Thoracic aorta (tissue), 2 donors: ENCODE measurements at regions not wholly inside any gene's neighbourhood (a gene's known extent, or its start where the extent isn't known, plus 50 kb on each side); places are given as distances from the start of the nearest gene placed in this dataset.

Experiments
- ATAC-seq: fragments of 150-250 bp; one replicate; pipeline ENCODE4 v1.8.0; 2017; ENCODE audit warnings: low read depth; ENCODE audit not compliant: insufficient number of reproducible peaks, low FRiP score
- DNase-seq: peaks from one replicate; pipeline ENCODE4 v3.0.0-alpha.2; 2020; ENCODE audit warnings: low spot score
- H3K27ac ChIP-seq, 2 donors: fragments of 200-600 bp; sonication (generic); 1 replicate in 1 of 2; 2 replicates in 1 of 2; pipeline ENCODE4 v1.5.1; 2016; ENCODE audit warnings: mild to moderate bottlenecking in 2 of 2, moderate library complexity in 2 of 2
- H3K27me3 ChIP-seq: fragments of 200-600 bp; sonication (generic); replicated peaks from 2 replicates; pipeline ENCODE4 v1.6.0; 2016; ENCODE audit warnings: mild to moderate bottlenecking; ENCODE audit not compliant: insufficient read depth
- H3K36me3 ChIP-seq: fragments of 200-600 bp; sonication (generic); one replicate; pipeline ENCODE4 v1.5.1; 2016
- H3K4me1 ChIP-seq, 2 donors: fragments of 200-600 bp; sonication (generic); 1 replicate in 1 of 2; 2 replicates in 1 of 2; pipeline versions ENCODE4 v1.5.1 to v1.6.0; 2016; ENCODE audit warnings: low read depth in 2 of 2, mild to moderate bottlenecking in 1 of 2; ENCODE audit not compliant: control insufficient read depth in 1 of 2
- H3K4me3 ChIP-seq: fragments of 200-600 bp; sonication (generic); 2 replicates; pipeline ENCODE4 v1.5.1; 2016; ENCODE audit warnings: mild to moderate bottlenecking
- H3K9me3 ChIP-seq: fragments of 200-600 bp; sonication (generic); 2 replicates; pipeline ENCODE4 v1.5.1; 2016
- TF ChIP-seq, protein P1 (sequence below): fragments of 200-600 bp; sonication (generic); IDR thresholded peaks from one replicate; pipeline ENCODE4 v1.5.1; 2019; ENCODE audit warnings: antibody characterized with exemption

DNA sequence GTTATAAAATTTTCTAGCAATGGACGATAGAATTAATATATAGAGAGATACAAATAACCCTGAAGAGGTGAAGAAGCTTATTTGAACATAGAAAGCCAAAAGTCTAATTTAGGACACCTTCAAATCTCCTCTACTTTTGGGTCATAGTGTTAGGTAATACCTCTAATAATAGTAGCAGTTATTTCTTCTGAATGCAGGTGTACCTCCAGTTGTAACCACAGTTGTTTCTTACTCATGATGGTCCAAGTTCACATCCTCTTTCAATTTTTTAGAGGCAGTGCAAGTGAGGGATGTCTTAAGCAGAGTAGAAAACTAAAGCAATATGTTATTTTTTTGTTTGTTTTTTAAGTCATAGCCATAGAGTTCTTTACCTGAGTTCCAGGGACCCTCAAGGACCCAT lies 429.5 kb downstream of the CCDC85A start:
- Histone ChIP-seq H3K36me3 (no peaks in the 10 kb centered on the region), H3K4me3 (no peak overlapping the region), H3K27ac (no peak overlapping the region), H3K4me1 (no peaks in the 10 kb centered on the region), H3K9me3 (no peaks in the 10 kb centered on the region), H3K27me3 (no peaks in the 10 kb centered on the region)
- TF ChIP-seq, protein P1, sequence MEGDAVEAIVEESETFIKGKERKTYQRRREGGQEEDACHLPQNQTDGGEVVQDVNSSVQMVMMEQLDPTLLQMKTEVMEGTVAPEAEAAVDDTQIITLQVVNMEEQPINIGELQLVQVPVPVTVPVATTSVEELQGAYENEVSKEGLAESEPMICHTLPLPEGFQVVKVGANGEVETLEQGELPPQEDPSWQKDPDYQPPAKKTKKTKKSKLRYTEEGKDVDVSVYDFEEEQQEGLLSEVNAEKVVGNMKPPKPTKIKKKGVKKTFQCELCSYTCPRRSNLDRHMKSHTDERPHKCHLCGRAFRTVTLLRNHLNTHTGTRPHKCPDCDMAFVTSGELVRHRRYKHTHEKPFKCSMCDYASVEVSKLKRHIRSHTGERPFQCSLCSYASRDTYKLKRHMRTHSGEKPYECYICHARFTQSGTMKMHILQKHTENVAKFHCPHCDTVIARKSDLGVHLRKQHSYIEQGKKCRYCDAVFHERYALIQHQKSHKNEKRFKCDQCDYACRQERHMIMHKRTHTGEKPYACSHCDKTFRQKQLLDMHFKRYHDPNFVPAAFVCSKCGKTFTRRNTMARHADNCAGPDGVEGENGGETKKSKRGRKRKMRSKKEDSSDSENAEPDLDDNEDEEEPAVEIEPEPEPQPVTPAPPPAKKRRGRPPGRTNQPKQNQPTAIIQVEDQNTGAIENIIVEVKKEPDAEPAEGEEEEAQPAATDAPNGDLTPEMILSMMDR, result no peak
- DNase-seq (no peak), ATAC-seq (no peak)

DNA sequence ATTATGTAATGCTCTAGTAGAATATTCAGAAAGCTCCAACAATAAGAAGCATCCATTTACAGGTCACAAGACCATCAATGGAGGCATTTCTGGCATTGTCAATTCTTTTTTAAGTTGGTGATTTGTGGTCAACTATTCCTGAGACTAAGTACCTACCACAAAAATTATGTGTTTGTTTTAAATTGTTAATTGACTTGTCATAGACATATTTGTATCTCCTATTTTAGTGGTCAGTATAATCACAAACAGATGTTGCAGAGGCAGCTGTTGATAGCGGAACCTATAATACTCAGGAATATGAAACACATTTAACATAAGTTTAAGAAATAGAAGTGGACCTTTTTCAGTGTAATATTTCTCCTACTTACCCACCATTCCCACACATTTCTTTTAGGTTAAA lies 430.1 kb downstream of the CCDC85A start:
- Histone ChIP-seq H3K4me3 (no peak overlapping the region), H3K9me3 (no peaks in the 10 kb centered on the region), H3K36me3 (no peaks in the 10 kb centered on the region), H3K4me1 (no peaks in the 10 kb centered on the region), H3K27me3 (no peaks in the 10 kb centered on the region), H3K27ac (no peak overlapping the region)
- DNase-seq (no peak), ATAC-seq (no peak)
- TF ChIP-seq, protein P1, result no peak

DNA sequence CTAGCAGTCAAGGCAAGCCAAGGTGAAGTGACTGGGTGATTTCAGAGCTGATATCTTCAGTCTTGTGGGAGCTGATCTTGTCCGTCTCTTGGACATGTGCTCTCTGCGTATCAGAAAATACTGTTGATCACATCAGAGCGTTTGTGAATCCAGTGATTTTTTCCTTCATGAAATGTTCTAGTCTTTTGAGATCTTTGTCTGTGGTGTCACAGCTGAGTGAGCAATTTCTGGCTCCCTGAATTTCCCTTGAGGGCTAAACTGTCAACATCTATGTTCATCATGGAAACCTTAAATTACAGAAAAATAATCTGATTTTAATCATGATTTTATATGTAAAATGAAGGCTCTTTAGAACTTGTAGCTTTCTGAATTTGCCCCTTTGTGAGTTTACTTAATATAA lies 432.0 kb downstream of the CCDC85A start:
- Histone ChIP-seq H3K4me1 (no peaks in the 10 kb centered on the region), H3K27ac (no peak overlapping the region), H3K9me3 (no peaks in the 10 kb centered on the region), H3K36me3 (no peaks in the 10 kb centered on the region), H3K27me3 (no peaks in the 10 kb centered on the region), H3K4me3 (no peak overlapping the region)
- ATAC-seq (no peak), DNase-seq (no peak)
- TF ChIP-seq, protein P1, result no peak

DNA sequence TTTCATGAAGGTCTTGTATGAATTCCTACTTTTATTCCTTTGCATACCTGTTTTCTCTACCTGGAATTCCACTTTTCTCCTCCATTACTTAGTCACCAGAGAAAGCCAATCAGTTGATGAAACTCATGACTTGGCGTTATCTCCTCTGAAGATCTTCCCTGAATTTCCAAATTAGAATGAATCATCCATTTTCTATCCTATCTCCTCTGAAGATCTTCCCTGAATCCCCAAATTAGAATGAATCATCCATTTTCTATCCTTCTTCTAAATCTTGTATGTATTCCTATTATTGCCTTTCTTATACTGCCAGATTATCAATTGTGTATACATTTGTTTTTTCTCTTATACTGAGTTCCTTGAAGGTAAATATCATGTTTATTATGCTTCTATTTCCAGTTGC lies 440.4 kb downstream of the CCDC85A start:
- no peak for ATAC-seq
- Histone ChIP-seq H3K4me1 (no peaks in the 10 kb centered on the region), H3K4me3 (no peak overlapping the region), H3K36me3 (no peaks in the 10 kb centered on the region), H3K27me3 (no peaks in the 10 kb centered on the region), H3K27ac (no peak overlapping the region), H3K9me3 (no peaks in the 10 kb centered on the region)
- DNase-seq, result no peak
- TF ChIP-seq, protein P1, result no peak

DNA sequence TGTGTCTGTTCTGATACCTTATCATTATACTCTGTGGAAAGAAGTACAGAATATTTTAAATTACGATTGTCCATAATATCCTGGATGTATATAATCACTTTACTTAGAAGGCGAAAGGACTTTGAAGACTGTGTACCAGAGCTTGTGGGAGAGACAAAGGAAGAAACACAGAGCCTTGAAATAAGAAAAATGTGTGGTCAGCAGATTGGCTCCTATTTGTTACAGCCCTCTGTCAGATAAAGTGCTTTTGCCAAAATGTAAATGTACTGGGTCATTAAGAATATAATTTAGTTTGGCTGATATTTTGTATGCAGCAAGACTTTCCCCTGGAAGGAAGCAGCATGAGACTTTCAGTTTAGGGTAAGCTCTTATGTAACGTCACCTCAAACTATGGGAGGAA lies 443.1 kb downstream of the CCDC85A start:
- no peak for DNase-seq
- TF ChIP-seq, protein P1, result no peak
- Histone ChIP-seq H3K4me3 (no peak overlapping the region), H3K27me3 (no peaks in the 10 kb centered on the region), H3K36me3 (no peaks in the 10 kb centered on the region), H3K9me3 (no peaks in the 10 kb centered on the region), H3K4me1 (no peaks in the 10 kb centered on the region), H3K27ac (no peak overlapping the region)
- no peak for ATAC-seq
